Astrocyte (in vitro differentiated cells and primary cell): ENCODE measurements at regions not wholly inside any gene's neighbourhood (a gene's known extent, or its start where the extent isn't known, plus 50 kb on each side); places are given as distances from the start of the nearest gene placed in this dataset.

Source experiments
- EZH2 ChIP-seq: IDR thresholded peaks from 2 replicates; pipeline ENCODE4 v1.6.1; 2012; ENCODE audit warnings: mild to moderate bottlenecking, low read length, inconsistent platforms; ENCODE audit not compliant: insufficient read depth
- TF ChIP-seq, protein P1 (sequence below): IDR thresholded peaks from 2 replicates; pipeline ENCODE4 v1.5.1; 2011; ENCODE audit warnings: low read depth, mild to moderate bottlenecking, inconsistent platforms, low read length, moderate library complexity; ENCODE audit not compliant: insufficient read depth

GRCh38 chr1:98454666-98455065 is 206.9 kb upstream of the SNX7 start:
- TF ChIP-seq, protein P1, sequence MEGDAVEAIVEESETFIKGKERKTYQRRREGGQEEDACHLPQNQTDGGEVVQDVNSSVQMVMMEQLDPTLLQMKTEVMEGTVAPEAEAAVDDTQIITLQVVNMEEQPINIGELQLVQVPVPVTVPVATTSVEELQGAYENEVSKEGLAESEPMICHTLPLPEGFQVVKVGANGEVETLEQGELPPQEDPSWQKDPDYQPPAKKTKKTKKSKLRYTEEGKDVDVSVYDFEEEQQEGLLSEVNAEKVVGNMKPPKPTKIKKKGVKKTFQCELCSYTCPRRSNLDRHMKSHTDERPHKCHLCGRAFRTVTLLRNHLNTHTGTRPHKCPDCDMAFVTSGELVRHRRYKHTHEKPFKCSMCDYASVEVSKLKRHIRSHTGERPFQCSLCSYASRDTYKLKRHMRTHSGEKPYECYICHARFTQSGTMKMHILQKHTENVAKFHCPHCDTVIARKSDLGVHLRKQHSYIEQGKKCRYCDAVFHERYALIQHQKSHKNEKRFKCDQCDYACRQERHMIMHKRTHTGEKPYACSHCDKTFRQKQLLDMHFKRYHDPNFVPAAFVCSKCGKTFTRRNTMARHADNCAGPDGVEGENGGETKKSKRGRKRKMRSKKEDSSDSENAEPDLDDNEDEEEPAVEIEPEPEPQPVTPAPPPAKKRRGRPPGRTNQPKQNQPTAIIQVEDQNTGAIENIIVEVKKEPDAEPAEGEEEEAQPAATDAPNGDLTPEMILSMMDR: no peak
- TF ChIP-seq EZH2: no peak
